ENCODE measurements at regions not wholly inside any gene's neighbourhood (a gene's known extent, or its start where the extent isn't known, plus 50 kb on each side); places are given as distances from the start of the nearest gene placed in this dataset.

DNA sequence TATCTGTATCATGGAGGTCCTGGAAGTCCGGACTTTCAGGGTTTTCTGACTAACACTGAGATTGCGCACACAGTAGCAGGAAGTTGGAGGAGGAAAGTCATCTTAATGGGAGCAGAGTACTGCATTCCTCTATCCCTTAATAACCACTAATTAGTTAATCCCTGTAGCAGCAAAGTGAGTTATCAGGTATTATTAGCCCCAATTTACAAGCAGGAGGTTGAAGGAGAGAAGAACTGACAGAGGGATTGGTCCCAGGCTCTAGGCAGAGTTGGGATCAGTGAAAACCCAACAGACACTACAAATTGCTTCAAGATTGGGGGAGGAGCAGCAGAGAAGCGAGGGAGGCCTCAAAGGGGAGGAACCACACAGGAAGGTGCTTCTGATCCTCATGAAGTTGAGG is 74.5 kb upstream of the XPA start:
- TF ChIP-seq POLR2AphosphoS5 (IDR thresholded peaks at IDR 0.05; ENCODE audit: low read depth, low read length) (no peak), MXI1 (IDR thresholded peaks at IDR 0.05; ENCODE audit: low read depth, low read length) (no peak), SIN3A (IDR thresholded peaks at IDR 0.05; ENCODE audit: borderline replicate concordance, low read depth, low read length) (no peak), TAF1 (IDR thresholded peaks at IDR 0.05; ENCODE audit: borderline replicate concordance, low read depth, low read length) (no peak), RFX5 (IDR thresholded peaks at IDR 0.05; ENCODE audit: low read length) (no peak), CHD2 (IDR thresholded peaks at IDR 0.05; ENCODE audit: low read length, partially characterized antibody) (no peak), GATA2 (CRISPR knock-in tag; IDR thresholded peaks at IDR 0.05) (no peak)
- TF ChIP-seq, protein P1, sequence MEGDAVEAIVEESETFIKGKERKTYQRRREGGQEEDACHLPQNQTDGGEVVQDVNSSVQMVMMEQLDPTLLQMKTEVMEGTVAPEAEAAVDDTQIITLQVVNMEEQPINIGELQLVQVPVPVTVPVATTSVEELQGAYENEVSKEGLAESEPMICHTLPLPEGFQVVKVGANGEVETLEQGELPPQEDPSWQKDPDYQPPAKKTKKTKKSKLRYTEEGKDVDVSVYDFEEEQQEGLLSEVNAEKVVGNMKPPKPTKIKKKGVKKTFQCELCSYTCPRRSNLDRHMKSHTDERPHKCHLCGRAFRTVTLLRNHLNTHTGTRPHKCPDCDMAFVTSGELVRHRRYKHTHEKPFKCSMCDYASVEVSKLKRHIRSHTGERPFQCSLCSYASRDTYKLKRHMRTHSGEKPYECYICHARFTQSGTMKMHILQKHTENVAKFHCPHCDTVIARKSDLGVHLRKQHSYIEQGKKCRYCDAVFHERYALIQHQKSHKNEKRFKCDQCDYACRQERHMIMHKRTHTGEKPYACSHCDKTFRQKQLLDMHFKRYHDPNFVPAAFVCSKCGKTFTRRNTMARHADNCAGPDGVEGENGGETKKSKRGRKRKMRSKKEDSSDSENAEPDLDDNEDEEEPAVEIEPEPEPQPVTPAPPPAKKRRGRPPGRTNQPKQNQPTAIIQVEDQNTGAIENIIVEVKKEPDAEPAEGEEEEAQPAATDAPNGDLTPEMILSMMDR (IDR thresholded peaks at IDR 0.05) = no peak
- TF ChIP-seq, protein P2, sequence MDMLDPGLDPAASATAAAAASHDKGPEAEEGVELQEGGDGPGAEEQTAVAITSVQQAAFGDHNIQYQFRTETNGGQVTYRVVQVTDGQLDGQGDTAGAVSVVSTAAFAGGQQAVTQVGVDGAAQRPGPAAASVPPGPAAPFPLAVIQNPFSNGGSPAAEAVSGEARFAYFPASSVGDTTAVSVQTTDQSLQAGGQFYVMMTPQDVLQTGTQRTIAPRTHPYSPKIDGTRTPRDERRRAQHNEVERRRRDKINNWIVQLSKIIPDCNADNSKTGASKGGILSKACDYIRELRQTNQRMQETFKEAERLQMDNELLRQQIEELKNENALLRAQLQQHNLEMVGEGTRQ (IDR thresholded peaks at IDR 0.05; ENCODE audit: borderline replicate concordance, low read depth, low read length) = no peak
- TF ChIP-seq, protein P3, sequence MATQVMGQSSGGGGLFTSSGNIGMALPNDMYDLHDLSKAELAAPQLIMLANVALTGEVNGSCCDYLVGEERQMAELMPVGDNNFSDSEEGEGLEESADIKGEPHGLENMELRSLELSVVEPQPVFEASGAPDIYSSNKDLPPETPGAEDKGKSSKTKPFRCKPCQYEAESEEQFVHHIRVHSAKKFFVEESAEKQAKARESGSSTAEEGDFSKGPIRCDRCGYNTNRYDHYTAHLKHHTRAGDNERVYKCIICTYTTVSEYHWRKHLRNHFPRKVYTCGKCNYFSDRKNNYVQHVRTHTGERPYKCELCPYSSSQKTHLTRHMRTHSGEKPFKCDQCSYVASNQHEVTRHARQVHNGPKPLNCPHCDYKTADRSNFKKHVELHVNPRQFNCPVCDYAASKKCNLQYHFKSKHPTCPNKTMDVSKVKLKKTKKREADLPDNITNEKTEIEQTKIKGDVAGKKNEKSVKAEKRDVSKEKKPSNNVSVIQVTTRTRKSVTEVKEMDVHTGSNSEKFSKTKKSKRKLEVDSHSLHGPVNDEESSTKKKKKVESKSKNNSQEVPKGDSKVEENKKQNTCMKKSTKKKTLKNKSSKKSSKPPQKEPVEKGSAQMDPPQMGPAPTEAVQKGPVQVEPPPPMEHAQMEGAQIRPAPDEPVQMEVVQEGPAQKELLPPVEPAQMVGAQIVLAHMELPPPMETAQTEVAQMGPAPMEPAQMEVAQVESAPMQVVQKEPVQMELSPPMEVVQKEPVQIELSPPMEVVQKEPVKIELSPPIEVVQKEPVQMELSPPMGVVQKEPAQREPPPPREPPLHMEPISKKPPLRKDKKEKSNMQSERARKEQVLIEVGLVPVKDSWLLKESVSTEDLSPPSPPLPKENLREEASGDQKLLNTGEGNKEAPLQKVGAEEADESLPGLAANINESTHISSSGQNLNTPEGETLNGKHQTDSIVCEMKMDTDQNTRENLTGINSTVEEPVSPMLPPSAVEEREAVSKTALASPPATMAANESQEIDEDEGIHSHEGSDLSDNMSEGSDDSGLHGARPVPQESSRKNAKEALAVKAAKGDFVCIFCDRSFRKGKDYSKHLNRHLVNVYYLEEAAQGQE (IDR thresholded peaks at IDR 0.05; ENCODE audit: low read depth, low read length) = no peak

Data from SK-N-SH (cell line).